ENCODE measurements at regions not wholly inside any gene's neighbourhood (a gene's known extent, or its start where the extent isn't known, plus 50 kb on each side); places are given as distances from the start of the nearest gene placed in this dataset.

- TF ChIP-seq CTCF (IDR thresholded peaks at IDR 0.05; ENCODE audit: low read depth, low read length, poor library complexity, severe bottlenecking) (no peak), EZH2phosphoT487 (IDR thresholded peaks at IDR 0.05; ENCODE audit: borderline replicate concordance, low read length) (no peak)
Measured at GRCh38 chr9:86767373-86767772, 179.9 kb downstream of the GAS1 start.

Data from DOHH2 (cell line).